ENCODE measurements at regions not wholly inside any gene's neighbourhood (a gene's known extent, or its start where the extent isn't known, plus 50 kb on each side); places are given as distances from the start of the nearest gene placed in this dataset.

DNA sequence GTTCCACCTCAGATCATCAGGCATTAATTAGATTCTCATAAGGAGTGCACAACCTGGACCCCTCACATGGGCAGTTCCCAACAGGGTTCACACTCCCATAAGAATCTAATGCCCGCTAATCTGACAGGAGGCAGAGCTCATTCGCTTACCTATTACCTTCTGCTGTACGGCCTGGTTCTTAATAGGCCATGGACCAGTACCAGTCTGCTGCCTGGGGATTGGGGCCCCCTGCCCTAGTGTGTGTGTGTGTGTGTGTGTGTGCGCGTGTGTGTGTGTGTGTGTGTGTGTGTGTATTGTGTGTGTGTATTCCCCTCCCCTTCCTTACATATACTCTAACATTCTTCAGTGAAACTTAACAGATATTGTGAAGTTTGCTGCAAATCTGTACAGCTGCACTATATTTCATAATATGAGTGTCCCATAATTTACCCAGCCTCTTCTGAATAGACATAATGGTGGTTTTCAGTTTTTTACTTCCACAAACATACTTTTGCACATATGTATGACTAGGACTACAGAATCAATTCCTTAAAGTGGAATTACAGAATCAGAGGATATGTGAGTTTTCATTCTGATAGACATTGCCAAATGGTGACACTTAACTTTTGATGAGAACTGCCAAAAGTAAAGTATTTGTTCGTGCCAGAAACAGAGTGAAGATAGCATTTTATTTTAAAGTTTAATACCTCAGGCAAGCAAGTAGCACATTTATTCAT lies 205.2 kb upstream of the EEA1 start:
- Histone ChIP-seq H3K9ac (ENCODE audit: low read length) (no peak overlapping the region), H3K27ac (ENCODE audit: low read depth, low read length) (no peak overlapping the region), H3K4me3 (ENCODE audit: insufficient read depth, low read depth, low read length) (no peak overlapping the region), H3K4me2 (ENCODE audit: low read length) (no peak overlapping the region), H3K36me3 (ENCODE audit: insufficient read depth, low read length) (no peaks in the 10 kb centered on the region), H2AFZ (ENCODE audit: low read depth, low read length) (no peak overlapping the region), H3K79me2 (ENCODE audit: insufficient read depth, low read length) (no peaks in the 10 kb centered on the region), H3K27me3 (ENCODE audit: insufficient read depth, low read length) (no peaks in the 10 kb centered on the region), H3K9me3 (ENCODE audit: insufficient read depth, low read depth, low read length) (no peaks in the 10 kb centered on the region), H4K20me1 (ENCODE audit: insufficient read depth, low read length) (no peaks in the 10 kb centered on the region), H3K4me1 (ENCODE audit: insufficient read depth, low read length) (peaks cover 11% of the 10 kb centered on the region)
- DNase-seq (ENCODE audit: low read depth) (no peak), FAIRE-seq (no peak)
- no peak for TF ChIP-seq CTCF (IDR thresholded peaks at IDR 0.05; ENCODE audit: insufficient read depth, low read depth, low read length)
- TF ChIP-seq EZH2 (IDR thresholded peaks at IDR 0.05; ENCODE audit: insufficient read depth, low read length) = no peak
- Mint-ChIP-seq H3K27me3 (ENCODE audit: low read depth, unreplicated experiment) (no peaks in the 10 kb centered on the region), H3K9me3 (ENCODE audit: unreplicated experiment) (no peaks in the 10 kb centered on the region), H3K27ac (ENCODE audit: unreplicated experiment) (no peak overlapping the region), H3K4me3 (ENCODE audit: unreplicated experiment) (no peak overlapping the region), H3K4me1 (ENCODE audit: low read depth, unreplicated experiment) (peaks cover 13% of the 10 kb centered on the region), H3K36me3 (ENCODE audit: low read depth, unreplicated experiment) (no peaks in the 10 kb centered on the region)

DNA sequence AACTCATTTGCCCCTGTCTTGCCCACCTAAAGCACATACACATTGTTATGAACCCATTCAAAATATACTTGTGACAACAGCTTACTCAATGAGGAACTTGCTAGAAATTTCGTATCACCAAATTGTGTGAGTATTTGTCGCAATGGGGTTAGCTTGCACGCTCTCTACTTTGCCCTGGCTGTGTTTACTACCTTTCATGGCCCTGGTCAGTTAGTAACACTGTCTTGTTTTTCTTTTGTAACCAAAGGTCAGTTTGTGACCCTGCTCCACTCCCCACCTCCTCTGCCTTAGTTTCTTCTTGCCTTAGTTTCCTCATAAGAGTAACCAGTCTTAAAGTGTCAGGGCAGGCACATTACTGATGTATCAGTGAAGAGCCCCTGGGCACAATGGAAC lies 205.8 kb upstream of the EEA1 start:
- H3K27ac ChIP-seq (ENCODE audit: low read depth, low read length) = no peak overlapping the region
- H3K4me1 ChIP-seq (ENCODE audit: insufficient read depth, low read length) = peaks cover 11% of the 10 kb centered on the region
- no peaks in the 10 kb centered on the region for H3K9me3 ChIP-seq (ENCODE audit: insufficient read depth, low read depth, low read length)
- H3K4me2 ChIP-seq (ENCODE audit: low read length) = no peak overlapping the region
- no peak for FAIRE-seq
- Mint-ChIP-seq H3K27ac (ENCODE audit: unreplicated experiment) (no peak overlapping the region), H3K36me3 (ENCODE audit: low read depth, unreplicated experiment) (no peaks in the 10 kb centered on the region), H3K4me3 (ENCODE audit: unreplicated experiment) (no peak overlapping the region), H3K4me1 (ENCODE audit: low read depth, unreplicated experiment) (peaks cover 13% of the 10 kb centered on the region), H3K27me3 (ENCODE audit: low read depth, unreplicated experiment) (no peaks in the 10 kb centered on the region), H3K9me3 (ENCODE audit: unreplicated experiment) (no peaks in the 10 kb centered on the region)
- no peak overlapping the region for H3K9ac ChIP-seq (ENCODE audit: low read length)
- H2AFZ ChIP-seq (ENCODE audit: low read depth, low read length) = no peak overlapping the region
- H3K79me2 ChIP-seq (ENCODE audit: insufficient read depth, low read length) = no peaks in the 10 kb centered on the region
- no peaks in the 10 kb centered on the region for H3K27me3 ChIP-seq (ENCODE audit: insufficient read depth, low read length)
- TF ChIP-seq EZH2 (IDR thresholded peaks at IDR 0.05; ENCODE audit: insufficient read depth, low read length) = no peak
- TF ChIP-seq CTCF (IDR thresholded peaks at IDR 0.05; ENCODE audit: insufficient read depth, low read depth, low read length) = no peak
- no peak overlapping the region for H3K4me3 ChIP-seq (ENCODE audit: insufficient read depth, low read depth, low read length)
- no peaks in the 10 kb centered on the region for H3K36me3 ChIP-seq (ENCODE audit: insufficient read depth, low read length)
- DNase-seq (ENCODE audit: low read depth) = no peak
- no peaks in the 10 kb centered on the region for H4K20me1 ChIP-seq (ENCODE audit: insufficient read depth, low read length)

Measured in astrocyte (in vitro differentiated cells and primary cell).